ENCODE measurements at regions not wholly inside any gene's neighbourhood (a gene's known extent, or its start where the extent isn't known, plus 50 kb on each side); places are given as distances from the start of the nearest gene placed in this dataset.

GRCh38 chr4:125428832-125429231, 114.1 kb downstream of the FAT4 start:
- no peaks in the 10 kb centered on the region for H3K9me3 ChIP-seq
- H3K4me3 ChIP-seq, result no peak overlapping the region
- H3K27me3 ChIP-seq (ENCODE audit: insufficient read depth in 3 of 3, low read length in 2 of 3), result no peaks in the 10 kb centered on the region
- intact Hi-C loops (cut with DNase I), result no loop called here
- H3K36me3 ChIP-seq (ENCODE audit: insufficient read depth in 1 of 2, low read depth in 1 of 2), result no peaks in the 10 kb centered on the region
- WGBS, 3 donors, result 69 to 77% (median 73%) methylated on average over 2 of the region's 2 CpGs
- H3K27ac ChIP-seq, result no peak overlapping the region
- DNase-seq, result no peak
- no peaks in the 10 kb centered on the region for H3K4me1 ChIP-seq
- no peak for ATAC-seq
- TF ChIP-seq CTCF (IDR thresholded peaks at IDR 0.05), result no peak

- no peak for DNase-seq
- intact Hi-C loops (cut with DNase I), result loop anchor here (10.0 kb wide), 1 partner anchor 115 kb away; the partner anchor contains the start of gene FAT4 (in 2 of the 2)
These were observed 115.3 kb downstream of the FAT4 start for GRCh38 chr4:125430086-125430485.

GRCh38 chr4:125432078-125432477, 117.3 kb downstream of the FAT4 start:
- Histone ChIP-seq H3K4me1 (no peaks in the 10 kb centered on the region), H3K36me3 (ENCODE audit: insufficient read depth in 1 of 2, low read depth in 1 of 2) (peaks cover 0 to 6% of the 10 kb centered on the region in 2 donors), H3K4me3 (no peak overlapping the region), H3K27ac (no peak overlapping the region), H3K27me3 (ENCODE audit: insufficient read depth in 3 of 3, low read length in 2 of 3) (no peaks in the 10 kb centered on the region), H3K9me3 (no peaks in the 10 kb centered on the region)
- WGBS, 3 donors, result 55 to 68% (median 63%) methylated on average over 2 of the region's 2 CpGs
- peak; percentile 13 for TF ChIP-seq CTCF (IDR thresholded peaks at IDR 0.05)
- DNase-seq, result no peak
- peak in 3 of 4 donors; percentile 21 to 55 (median 37) for ATAC-seq
- intact Hi-C loops (cut with DNase I), result loop anchor here (10.0 kb wide), 1 partner anchor 117 kb away; the partner anchor contains the start of gene FAT4 (in 2 of the 2)

More at GRCh38 chr4:125430086-125430485, 115.3 kb downstream of the FAT4 start:
- no peak for TF ChIP-seq CTCF (IDR thresholded peaks at IDR 0.05)
- no peaks in the 10 kb centered on the region for H3K4me1 ChIP-seq
- H3K36me3 ChIP-seq (ENCODE audit: insufficient read depth in 1 of 2, low read depth in 1 of 2), result peaks cover 0 to 5% of the 10 kb centered on the region in 2 donors
- no peaks in the 10 kb centered on the region for H3K27me3 ChIP-seq (ENCODE audit: insufficient read depth in 3 of 3, low read length in 2 of 3)
- no peak overlapping the region for H3K27ac ChIP-seq
- ATAC-seq, result no peak
- WGBS, 3 donors, result 64 to 74% (median 72%) methylated on average over 3 to 4 of the region's 4 CpGs
- H3K4me3 ChIP-seq, result no peak overlapping the region
- H3K9me3 ChIP-seq, result no peaks in the 10 kb centered on the region

- intact Hi-C loops (cut with DNase I), result loop anchor here (10.0 kb wide), 1 partner anchor 119 kb away; the partner anchor contains the start of gene FAT4 (in 2 of the 2)
- H3K27ac ChIP-seq, result peak overlapping the region; percentile 43
These were observed 118.7 kb downstream of the FAT4 start for GRCh38 chr4:125433453-125433852.

More at GRCh38 chr4:125433453-125433852, 118.7 kb downstream of the FAT4 start:
- 72 to 75% (median 75%) methylated on average over 2 of the region's 2 CpGs for WGBS, 3 donors
- TF ChIP-seq CTCF (IDR thresholded peaks at IDR 0.05), result no peak
- H3K4me3 ChIP-seq, result no peak overlapping the region
- no peaks in the 10 kb centered on the region for H3K9me3 ChIP-seq
- H3K36me3 ChIP-seq (ENCODE audit: insufficient read depth in 1 of 2, low read depth in 1 of 2), result peaks cover 0 to 6% of the 10 kb centered on the region in 2 donors
- DNase-seq (no peak), ATAC-seq (no peak)
- no peaks in the 10 kb centered on the region for H3K27me3 ChIP-seq (ENCODE audit: insufficient read depth in 3 of 3, low read length in 2 of 3)
- no peaks in the 10 kb centered on the region for H3K4me1 ChIP-seq

Data from psoas muscle (tissue), 7 donors.